Upper lobe of right lung (tissue), 1 donor: ENCODE measurements at regions not wholly inside any gene's neighbourhood (a gene's known extent, or its start where the extent isn't known, plus 50 kb on each side); places are given as distances from the start of the nearest gene placed in this dataset.

Source experiments
- ATAC-seq: fragments of 200-7000 bp; cut with Tn5 transposase; one replicate; pipeline ENCODE4 v1.9.1; 2020; ENCODE audit warnings: mild to moderate bottlenecking, moderate library complexity
- DNase-seq: peaks from one replicate; pipeline ENCODE4 v3.0.0-alpha.2; 2020
- H3K27ac ChIP-seq: fragments of 200-600 bp; one replicate; pipeline ENCODE4 v1.8.0; 2022
- H3K27me3 ChIP-seq: fragments of 200-600 bp; one replicate; pipeline ENCODE4 v1.8.0; 2022; ENCODE audit warnings: mild to moderate bottlenecking
- H3K36me3 ChIP-seq: fragments of 200-600 bp; one replicate; pipeline ENCODE4 v1.8.0; 2022
- H3K4me1 ChIP-seq: fragments of 200-600 bp; one replicate; pipeline ENCODE4 v1.8.0; 2022
- H3K4me3 ChIP-seq: fragments of 200-600 bp; one replicate; pipeline ENCODE4 v1.8.0; 2022; ENCODE audit warnings: mild to moderate bottlenecking
- H3K9me3 ChIP-seq: fragments of 200-600 bp; one replicate; pipeline ENCODE4 v1.8.0; 2022
- intact Hi-C: fragments of 100-400 bp; cut with DNase I; formaldehyde crosslinking; loops from one replicate; pipeline ENCODE4 v1.11.0; 2022
- TF ChIP-seq, protein P1 (sequence below): fragments of 200-600 bp; IDR thresholded peaks from one replicate; pipeline ENCODE4 v1.8.0; 2022; ENCODE audit warnings: antibody characterized with exemption
- donor health status: DM: no; HTN: yes; CAD: no; lungs with severe emphysema.

DNA sequence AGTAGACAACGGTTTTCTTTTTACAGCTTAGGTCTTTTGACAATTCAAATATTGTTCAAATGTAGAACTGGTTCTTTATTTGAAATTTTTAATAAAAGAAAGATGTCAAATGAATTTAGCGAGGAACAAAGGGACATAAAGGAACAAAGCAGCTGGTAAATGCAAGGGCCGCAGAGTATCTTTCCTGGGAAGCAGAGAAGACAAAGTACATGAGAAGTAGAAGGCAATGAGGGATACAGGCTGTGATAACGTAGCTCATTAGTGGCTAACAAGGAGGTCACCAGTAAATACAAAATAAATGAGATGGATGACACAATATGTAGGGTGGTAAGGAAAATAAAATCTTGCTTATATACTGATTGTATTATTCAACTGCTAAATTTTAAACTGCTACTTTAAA, 762.8 kb downstream of the VGLL3 start:
- TF ChIP-seq, protein P1, sequence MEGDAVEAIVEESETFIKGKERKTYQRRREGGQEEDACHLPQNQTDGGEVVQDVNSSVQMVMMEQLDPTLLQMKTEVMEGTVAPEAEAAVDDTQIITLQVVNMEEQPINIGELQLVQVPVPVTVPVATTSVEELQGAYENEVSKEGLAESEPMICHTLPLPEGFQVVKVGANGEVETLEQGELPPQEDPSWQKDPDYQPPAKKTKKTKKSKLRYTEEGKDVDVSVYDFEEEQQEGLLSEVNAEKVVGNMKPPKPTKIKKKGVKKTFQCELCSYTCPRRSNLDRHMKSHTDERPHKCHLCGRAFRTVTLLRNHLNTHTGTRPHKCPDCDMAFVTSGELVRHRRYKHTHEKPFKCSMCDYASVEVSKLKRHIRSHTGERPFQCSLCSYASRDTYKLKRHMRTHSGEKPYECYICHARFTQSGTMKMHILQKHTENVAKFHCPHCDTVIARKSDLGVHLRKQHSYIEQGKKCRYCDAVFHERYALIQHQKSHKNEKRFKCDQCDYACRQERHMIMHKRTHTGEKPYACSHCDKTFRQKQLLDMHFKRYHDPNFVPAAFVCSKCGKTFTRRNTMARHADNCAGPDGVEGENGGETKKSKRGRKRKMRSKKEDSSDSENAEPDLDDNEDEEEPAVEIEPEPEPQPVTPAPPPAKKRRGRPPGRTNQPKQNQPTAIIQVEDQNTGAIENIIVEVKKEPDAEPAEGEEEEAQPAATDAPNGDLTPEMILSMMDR, result no peak
- Histone ChIP-seq H3K9me3 (no peaks in the 10 kb centered on the region), H3K36me3 (no peaks in the 10 kb centered on the region), H3K27me3 (no peaks in the 10 kb centered on the region), H3K4me1 (no peaks in the 10 kb centered on the region), H3K27ac (no peak overlapping the region), H3K4me3 (no peak overlapping the region)
- no peak for ATAC-seq
- intact Hi-C loops, result no loop called here
- no peak for DNase-seq

DNA sequence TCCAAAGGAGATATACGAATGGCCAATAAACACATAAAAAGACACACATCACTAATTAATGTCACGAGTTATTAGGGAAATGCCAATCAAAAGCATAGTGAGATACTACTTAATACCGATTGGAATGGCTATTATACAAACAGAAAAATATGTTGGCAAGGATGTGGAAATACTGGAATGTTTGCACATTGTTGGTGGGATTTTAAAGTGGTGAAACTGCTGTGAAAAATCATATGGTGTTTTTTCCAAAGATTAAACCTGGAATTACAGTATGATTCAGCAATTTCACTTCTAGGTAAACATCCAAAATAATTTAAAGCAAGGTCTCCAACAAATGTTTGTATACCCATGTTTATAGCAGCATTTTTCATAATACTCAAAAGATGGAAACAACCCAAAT, 765.5 kb downstream of the VGLL3 start:
- Histone ChIP-seq H3K36me3 (no peaks in the 10 kb centered on the region), H3K4me3 (no peak overlapping the region), H3K4me1 (no peaks in the 10 kb centered on the region), H3K9me3 (no peaks in the 10 kb centered on the region), H3K27ac (no peak overlapping the region), H3K27me3 (no peaks in the 10 kb centered on the region)
- DNase-seq (no peak), ATAC-seq (no peak)
- intact Hi-C loops, result no loop called here
- TF ChIP-seq, protein P1, result no peak

DNA sequence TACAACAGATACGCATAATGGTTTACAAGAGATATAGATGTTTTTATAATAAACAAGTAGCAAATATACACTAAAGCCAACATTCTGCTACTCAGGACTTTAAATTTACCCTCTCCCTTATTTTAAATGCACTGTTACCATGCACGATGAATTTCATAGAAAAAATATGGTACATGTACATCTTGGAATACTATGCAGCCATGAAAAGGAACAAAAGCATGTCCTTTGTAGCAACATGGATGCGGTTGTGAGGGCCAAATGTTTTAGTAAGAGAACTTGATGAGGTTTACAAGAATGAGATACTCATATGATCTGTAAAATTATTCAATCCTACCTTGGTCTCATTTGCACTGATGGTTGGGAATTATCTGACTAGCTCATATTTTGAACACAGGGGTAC, 769.3 kb downstream of the VGLL3 start:
- TF ChIP-seq, protein P1, result no peak
- ATAC-seq, result no peak
- intact Hi-C loops, result no loop called here

DNA sequence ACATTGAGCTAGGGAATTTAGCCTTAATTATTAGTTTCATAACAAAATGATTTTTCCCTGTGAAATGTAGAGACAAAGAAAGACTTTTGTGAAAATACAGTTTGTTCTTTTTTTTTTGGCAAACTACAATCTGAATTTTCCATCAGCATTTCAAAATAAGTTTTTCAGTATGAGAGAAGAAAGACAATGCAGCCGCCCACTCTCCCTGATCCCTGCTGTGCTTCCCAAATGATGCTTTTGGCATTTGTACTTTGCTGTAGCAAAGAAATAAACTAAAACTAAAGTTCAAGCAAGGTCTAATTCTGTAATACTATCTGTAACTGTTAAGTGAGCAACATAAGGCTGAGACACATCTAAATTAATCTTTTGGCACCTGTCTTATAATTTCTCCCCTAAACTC, 782.2 kb downstream of the VGLL3 start:
- H3K4me1 ChIP-seq, result no peaks in the 10 kb centered on the region
- TF ChIP-seq, protein P1, result no peak
- H3K4me3 ChIP-seq, result no peak overlapping the region
- no peaks in the 10 kb centered on the region for H3K36me3 ChIP-seq
- ATAC-seq (no peak), DNase-seq (no peak)
- no peak overlapping the region for H3K27ac ChIP-seq
- intact Hi-C loops, result no loop called here
- no peaks in the 10 kb centered on the region for H3K27me3 ChIP-seq
- no peaks in the 10 kb centered on the region for H3K9me3 ChIP-seq

More for the DNA sequence above, 769.3 kb downstream of the VGLL3 start:
- H3K27me3 ChIP-seq, result no peaks in the 10 kb centered on the region
- no peak overlapping the region for H3K27ac ChIP-seq
- H3K4me1 ChIP-seq, result no peaks in the 10 kb centered on the region
- H3K4me3 ChIP-seq, result no peak overlapping the region
- H3K36me3 ChIP-seq, result no peaks in the 10 kb centered on the region
- no peak for DNase-seq
- no peaks in the 10 kb centered on the region for H3K9me3 ChIP-seq

DNA sequence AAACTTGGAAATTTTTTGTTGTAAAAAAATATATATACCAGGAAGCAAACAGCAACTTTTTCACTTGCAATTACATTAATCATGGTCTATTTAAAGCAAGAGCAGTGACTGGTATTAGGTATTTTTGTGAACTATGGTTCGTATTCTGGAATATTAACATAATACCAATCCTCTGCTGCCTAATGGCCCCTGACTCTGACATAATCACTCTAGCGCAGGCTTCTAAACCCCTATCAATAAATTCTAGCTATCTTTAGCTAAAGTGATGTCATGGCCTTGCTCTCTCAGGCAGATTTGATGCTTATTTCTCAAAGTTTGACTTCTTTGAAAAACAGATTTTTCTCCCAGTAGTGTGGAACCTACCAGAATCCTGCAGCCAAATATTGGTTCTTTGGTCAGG, 808.3 kb downstream of the VGLL3 start:
- intact Hi-C loops, result no loop called here

DNA sequence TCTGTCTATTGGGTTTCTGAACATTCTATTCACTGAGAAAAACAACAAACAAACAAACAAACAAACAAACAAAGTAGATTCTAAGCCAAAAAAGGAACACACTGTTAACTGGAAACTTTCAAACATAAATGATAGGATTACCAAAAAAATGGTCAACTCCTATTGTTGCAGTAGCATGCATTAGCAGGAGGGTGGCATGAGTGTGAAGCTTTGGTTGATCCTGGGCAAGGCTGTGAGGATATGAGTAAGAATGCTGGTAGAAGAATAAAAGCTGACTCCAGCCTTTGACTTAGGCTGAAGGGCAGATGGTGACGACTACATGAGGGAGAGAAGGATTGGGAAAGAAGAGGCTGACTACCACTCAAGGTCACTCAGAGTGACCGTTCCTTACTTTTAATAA, 810.3 kb downstream of the VGLL3 start:
- DNase-seq (no peak), ATAC-seq (no peak)

More for the DNA sequence above, 808.3 kb downstream of the VGLL3 start:
- no peak overlapping the region for H3K27ac ChIP-seq
- no peak for ATAC-seq
- no peak overlapping the region for H3K4me3 ChIP-seq
- H3K9me3 ChIP-seq, result no peaks in the 10 kb centered on the region
- H3K36me3 ChIP-seq, result no peaks in the 10 kb centered on the region
- H3K4me1 ChIP-seq, result no peaks in the 10 kb centered on the region
- H3K27me3 ChIP-seq, result no peaks in the 10 kb centered on the region
- DNase-seq, result no peak
- TF ChIP-seq, protein P1, result no peak

More for the DNA sequence above, 810.3 kb downstream of the VGLL3 start:
- TF ChIP-seq, protein P1, result no peak
- intact Hi-C loops, result no loop called here
- Histone ChIP-seq H3K27me3 (no peaks in the 10 kb centered on the region), H3K9me3 (no peaks in the 10 kb centered on the region), H3K27ac (no peak overlapping the region), H3K4me3 (no peak overlapping the region), H3K4me1 (no peaks in the 10 kb centered on the region), H3K36me3 (no peaks in the 10 kb centered on the region)
